Activated T-cell treated with anti-CD3 and anti-CD28 coated beads for 1 hour (primary cell): ENCODE measurements at regions not wholly inside any gene's neighbourhood (a gene's known extent, or its start where the extent isn't known, plus 50 kb on each side); places are given as distances from the start of the nearest gene placed in this dataset.

Experiments used
- DNase-seq: peaks from one replicate; pipeline ENCODE4 v3.0.0-alpha.2; 2020; ENCODE audit warnings: low read depth

DNA sequence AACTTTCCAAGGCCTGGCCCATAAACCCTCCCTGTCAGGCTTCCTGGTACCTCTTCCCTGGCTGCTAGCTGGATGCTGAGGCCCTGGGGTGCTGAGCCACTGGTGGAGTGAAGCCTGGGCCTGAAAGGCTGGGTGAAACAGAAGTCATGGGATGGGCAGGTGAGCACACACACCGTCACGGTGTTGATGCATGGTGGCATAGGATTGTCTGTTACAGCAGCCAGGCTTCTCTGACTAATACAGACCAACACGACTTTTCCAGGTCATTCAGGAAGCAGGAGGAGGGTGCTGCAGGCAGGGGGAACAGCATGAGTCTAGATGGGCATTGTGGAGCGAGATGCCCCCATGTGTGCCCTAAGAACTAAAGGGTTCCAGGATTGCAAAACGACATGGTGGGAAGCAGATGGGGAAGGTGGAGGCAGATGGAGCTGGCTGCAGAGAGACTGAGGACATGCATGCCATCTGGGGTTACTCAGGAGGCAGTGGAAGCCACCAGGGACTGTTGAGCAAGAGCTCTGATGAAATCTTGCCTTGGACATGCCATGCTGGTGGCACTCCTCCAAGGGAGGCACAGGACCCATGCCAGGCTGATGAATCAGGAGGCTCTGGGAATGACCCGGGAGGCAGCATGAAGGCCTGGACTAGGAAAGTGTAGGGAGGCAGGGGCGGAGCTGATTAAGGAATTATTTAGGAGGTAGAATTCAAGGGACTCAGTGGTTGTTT lies 480.9 kb downstream of the TSN start:
- no peak for DNase-seq

DNA sequence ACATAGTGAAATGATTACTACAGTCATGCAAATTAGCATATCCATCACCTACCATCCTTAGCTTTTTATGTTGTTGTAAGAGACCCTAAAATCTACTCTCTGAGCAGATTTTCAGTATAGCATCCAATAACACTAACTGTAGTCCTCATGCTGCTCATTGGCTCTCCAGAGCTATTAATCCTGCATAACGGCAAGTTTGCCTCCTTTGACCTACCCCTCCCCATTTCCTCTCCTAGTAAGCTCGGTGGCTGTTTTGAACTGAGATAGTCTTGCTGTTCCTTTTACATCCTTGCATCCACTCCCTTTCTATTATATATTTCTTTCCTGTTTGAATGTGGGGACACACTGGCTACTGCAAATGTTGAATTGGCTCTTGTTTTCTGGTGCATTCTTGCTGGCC lies 481.5 kb downstream of the TSN start:
- no peak for DNase-seq

GRCh38 chr2:122237450-122237849 lies 482.0 kb downstream of the TSN start:
- DNase-seq: no peak

- no peak for DNase-seq
Observed at GRCh38 chr2:122238006-122238559, 482.6 kb downstream of the TSN start.

DNA sequence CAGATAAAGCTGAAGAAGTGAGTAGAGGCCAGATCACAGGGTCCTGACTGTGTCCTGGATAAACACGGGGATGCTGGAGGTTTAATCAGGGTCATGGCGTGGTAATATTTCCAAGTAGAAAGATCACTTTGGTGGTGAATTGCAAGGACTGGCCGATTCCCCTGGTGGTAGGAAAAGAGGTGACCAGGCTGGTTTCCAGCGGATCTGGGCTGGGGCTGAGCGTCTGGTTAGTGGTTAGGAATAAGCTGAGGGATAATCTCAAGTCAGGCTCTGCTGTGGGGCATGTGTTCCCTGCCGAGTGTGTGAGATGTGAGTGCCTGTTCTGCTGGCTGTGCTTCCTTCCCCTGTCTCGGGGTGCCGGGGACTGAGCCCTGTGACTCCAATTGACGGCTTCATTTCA lies 484.0 kb downstream of the TSN start:
- DNase-seq: no peak

GRCh38 chr2:122244598-122245229 lies 489.3 kb downstream of the TSN start:
- no peak for DNase-seq

- no peak for DNase-seq
Observed at GRCh38 chr2:122249673-122250072, 494.2 kb downstream of the TSN start.

- DNase-seq: no peak
Observed at GRCh38 chr2:122251158-122251557, 495.7 kb downstream of the TSN start.

GRCh38 chr2:122251566-122251965 lies 496.1 kb downstream of the TSN start:
- no peak for DNase-seq

GRCh38 chr2:122255924-122256323 lies 500.5 kb downstream of the TSN start:
- DNase-seq: no peak

GRCh38 chr2:122261911-122262310 lies 506.5 kb downstream of the TSN start:
- no peak for DNase-seq

GRCh38 chr2:122263746-122264145 lies 508.3 kb downstream of the TSN start:
- no peak for DNase-seq

DNA sequence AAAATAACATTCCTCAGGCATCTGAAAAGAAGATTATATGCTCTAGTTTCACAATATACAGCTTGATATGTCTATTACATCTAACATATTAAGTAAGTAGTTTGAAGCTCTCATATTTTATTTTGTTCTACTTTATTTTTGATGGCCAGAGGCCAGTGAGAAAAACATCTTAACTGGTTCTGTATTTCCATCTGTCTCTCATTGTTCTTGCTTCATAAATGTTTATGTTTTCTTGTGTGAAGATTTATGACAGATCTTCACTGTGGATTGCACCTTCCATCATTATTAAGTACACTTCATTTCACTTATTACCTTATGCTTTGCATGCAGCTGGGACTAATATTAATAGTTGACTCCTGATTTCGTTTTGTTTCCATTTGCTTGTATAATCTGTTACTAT lies 511.2 kb downstream of the TSN start:
- no peak for DNase-seq

DNA sequence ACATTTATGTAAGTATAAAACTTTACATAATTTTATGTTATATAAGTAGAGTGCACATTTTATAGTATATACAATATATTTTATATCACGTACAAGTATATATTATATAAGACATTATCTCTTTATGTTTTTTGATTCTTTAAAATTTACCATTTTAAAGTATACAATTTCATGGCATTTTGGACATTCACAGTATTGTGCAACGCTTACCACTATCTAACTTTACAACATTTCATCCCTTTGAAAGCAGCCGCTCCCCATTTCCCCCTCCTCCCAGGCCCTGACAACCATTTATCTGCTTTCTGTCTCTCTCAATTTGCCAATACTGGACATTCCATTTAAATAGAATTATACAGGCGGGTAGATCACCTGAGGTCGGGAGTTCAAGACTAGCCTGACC lies 512.5 kb downstream of the TSN start:
- DNase-seq: no peak

GRCh38 chr2:122273785-122274419 lies 518.5 kb downstream of the TSN start:
- DNase-seq: no peak

- DNase-seq: no peak
Observed at GRCh38 chr2:122277956-122278355, 522.5 kb downstream of the TSN start.

GRCh38 chr2:122300758-122301157 lies 545.3 kb downstream of the TSN start:
- DNase-seq: no peak

DNA sequence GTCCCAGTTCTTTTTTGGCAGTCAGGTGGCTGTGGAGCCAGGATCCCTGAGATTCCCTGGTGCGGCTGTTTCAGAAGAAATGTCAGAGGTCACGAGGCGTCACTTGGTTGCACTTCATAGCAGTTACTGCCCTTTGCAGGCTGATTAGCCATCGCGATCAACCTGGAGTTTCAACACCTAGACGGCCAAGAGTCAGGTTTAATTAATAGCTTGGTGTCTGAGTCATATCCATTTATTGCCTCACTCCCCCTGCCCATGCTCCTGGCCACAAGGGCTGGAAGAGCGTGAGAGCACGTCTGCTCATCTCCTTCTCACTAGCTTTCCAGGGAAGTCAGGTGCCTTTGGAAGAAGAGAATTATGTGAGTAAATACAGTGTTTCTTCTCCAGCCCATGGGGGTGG lies 552.3 kb downstream of the TSN start:
- no peak for DNase-seq

GRCh38 chr2:122315306-122315705 lies 559.9 kb downstream of the TSN start:
- no peak for DNase-seq

DNA sequence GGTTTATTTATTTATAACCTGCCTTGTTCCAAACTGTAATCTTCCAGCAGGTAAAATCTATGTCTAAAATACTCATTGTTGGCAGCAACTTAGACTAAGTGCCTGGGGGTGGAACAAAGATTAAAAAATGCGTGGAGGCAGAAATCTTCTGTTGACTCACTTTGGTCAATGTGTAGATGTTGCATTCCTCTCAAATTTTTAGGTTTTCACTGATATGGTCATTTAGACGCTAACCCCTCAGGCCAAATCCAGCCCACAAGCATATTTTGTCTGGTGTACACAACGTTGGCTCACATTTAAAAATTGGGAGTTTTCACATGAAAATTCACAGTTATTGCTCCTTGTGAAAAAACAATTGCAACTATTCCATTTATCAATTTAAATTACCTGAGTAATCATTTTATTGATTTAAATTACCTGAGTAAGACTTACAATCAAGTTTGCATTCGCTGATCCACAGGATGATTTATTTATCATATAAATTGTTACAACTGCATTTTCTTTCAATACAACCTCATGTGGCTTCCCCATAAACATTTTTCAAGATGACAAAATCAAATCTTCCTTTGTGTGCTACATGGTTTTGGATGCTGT lies 564.2 kb downstream of the TSN start:
- DNase-seq: no peak

DNA sequence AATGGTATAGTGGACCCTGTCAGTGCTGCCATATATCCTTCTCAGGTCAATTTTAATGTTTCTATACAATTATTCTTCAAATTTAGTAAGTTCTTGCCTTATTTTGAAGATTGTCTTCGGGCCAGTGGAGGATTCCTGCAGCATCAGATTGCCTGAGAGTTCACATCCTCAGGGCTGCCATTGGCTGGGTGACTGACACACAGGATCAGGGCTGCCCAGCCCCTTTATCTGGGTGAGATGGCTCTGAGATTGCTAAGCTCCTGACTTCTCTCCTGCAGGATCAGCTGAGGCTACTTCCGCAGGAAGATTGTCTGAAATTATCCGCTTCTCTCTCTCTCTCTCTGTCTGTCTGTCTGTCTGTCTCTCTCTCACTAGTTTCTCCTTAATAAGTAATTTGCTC lies 567.4 kb downstream of the TSN start:
- DNase-seq: no peak

GRCh38 chr2:122323927-122324326 lies 568.5 kb downstream of the TSN start:
- DNase-seq: no peak

DNA sequence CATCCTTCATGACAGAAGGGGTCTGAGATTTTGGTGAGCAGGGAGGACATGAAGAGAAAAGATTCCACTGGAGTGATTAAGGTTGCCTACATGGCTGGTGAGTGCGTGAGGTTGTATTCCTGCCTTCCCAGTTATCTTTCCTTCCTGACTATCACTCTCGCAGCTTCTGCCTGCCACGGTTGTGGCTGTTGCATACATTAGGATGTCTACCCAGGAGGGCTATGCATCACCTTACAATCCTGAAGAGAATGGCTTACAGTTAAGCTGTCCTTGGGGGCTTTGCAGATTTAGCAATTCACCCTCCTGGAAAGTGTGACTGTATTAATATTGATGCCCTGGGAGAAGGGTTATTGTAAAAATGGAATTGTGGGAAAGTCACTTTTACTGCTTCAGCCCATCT lies 571.0 kb downstream of the TSN start:
- no peak for DNase-seq
